IMR-90 (cell line): ENCODE measurements at regions not wholly inside any gene's neighbourhood (a gene's known extent, or its start where the extent isn't known, plus 50 kb on each side); places are given as distances from the start of the nearest gene placed in this dataset.

Source experiments
- ATAC-seq: fragments of 200-7000 bp; cut with Tn5 transposase; 2 replicates; pipeline ENCODE4 v1.9.1; 2020; ENCODE audit warnings: low read depth, mild to moderate bottlenecking, moderate library complexity
- BruUV-seq: library from RNA; stranded (reverse); fragments of 400-500 nt; replicated peaks from 2 replicates; lab custom pipeline; 2021; lab: Mats Ljungman, UMichigan
- CTCF ChIA-PET: fragments of 300-600 bp; formaldehyde crosslinking; extraction: SDS; loops from one replicate; lab custom pipeline; 2021; ENCODE audit warnings: antibody characterized with exemption; lab: Yijun Ruan, JAX
- POLR2A ChIA-PET: fragments of 300-600 bp; sonication (Branson Sonifier 250); formaldehyde crosslinking; loops from one replicate; lab custom pipeline; 2022; ENCODE audit warnings: antibody characterized with exemption; ENCODE audit not compliant: unreplicated experiment; lab: Charles Lee
- DNase-seq: peaks from one replicate; pipeline ENCODE4 v3.0.0; 2013
- H2AFZ ChIP-seq: replicated peaks from 2 replicates; pipeline ENCODE3; 2013; ENCODE audit warnings: low read length, mild to moderate bottlenecking; ENCODE audit not compliant: poor library complexity
- H2AK5ac ChIP-seq: 2 replicates; pipeline ENCODE4 v1.6.1; 2013; ENCODE audit warnings: low read depth, low read length, inconsistent platforms
- H2AK9ac ChIP-seq: replicated peaks from 2 replicates; pipeline ENCODE3; 2013; ENCODE audit warnings: mild to moderate bottlenecking, low read depth, low read length, moderate library complexity; ENCODE audit not compliant: poor library complexity
- H2BK120ac ChIP-seq: 2 replicates; pipeline ENCODE4 v1.6.1; 2013; ENCODE audit warnings: low read depth, low read length, inconsistent platforms
- H2BK15ac ChIP-seq: 3 replicates; pipeline ENCODE4 v1.6.1; 2013; ENCODE audit warnings: low read depth, low read length, inconsistent platforms
- H2BK20ac ChIP-seq: 2 replicates; pipeline ENCODE4 v1.6.1; 2013; ENCODE audit warnings: low read depth, mild to moderate bottlenecking, inconsistent platforms, low read length, moderate library complexity
- H2BK5ac ChIP-seq: 2 replicates; pipeline ENCODE4 v1.6.1; 2013; ENCODE audit warnings: mild to moderate bottlenecking, low read depth, low read length, inconsistent platforms; ENCODE audit not compliant: poor library complexity, severe bottlenecking
- H3K14ac ChIP-seq: replicated peaks from 2 replicates; pipeline ENCODE4 v1.6.1; 2013; ENCODE audit warnings: low read depth, low read length, inconsistent platforms
- H3K18ac ChIP-seq: 2 replicates; pipeline ENCODE4 v1.6.1; 2013; ENCODE audit warnings: low read depth, low read length, control low read depth
- H3K23ac ChIP-seq: 2 replicates; pipeline ENCODE4 v1.6.1; 2013; ENCODE audit warnings: low read depth, low read length, inconsistent platforms
- H3K27ac ChIP-seq: 2 replicates; pipeline ENCODE4 v1.5.1; 2013; ENCODE audit warnings: mild to moderate bottlenecking, control low read depth, low read length; ENCODE audit not compliant: insufficient read depth
- H3K27me3 ChIP-seq: 2 replicates; pipeline ENCODE4 v1.6.1; 2013; ENCODE audit warnings: low read length; ENCODE audit not compliant: control insufficient read depth, insufficient read depth
- H3K36me3 ChIP-seq: 2 replicates; pipeline ENCODE4 v1.6.1; 2013; ENCODE audit warnings: low read length, mixed read lengths; ENCODE audit not compliant: control insufficient read depth, insufficient read depth
- H3K4ac ChIP-seq: 2 replicates; pipeline ENCODE4 v1.6.1; 2013; ENCODE audit warnings: low read depth, low read length, inconsistent platforms
- H3K4me1 ChIP-seq: 2 replicates; pipeline ENCODE4 v1.6.1; 2013; ENCODE audit warnings: low read length, mixed read lengths; ENCODE audit not compliant: control insufficient read depth, insufficient read depth
- H3K4me2 ChIP-seq: 2 replicates; pipeline ENCODE4 v1.6.1; 2013; ENCODE audit warnings: low read depth, mild to moderate bottlenecking, control low read depth, low read length, moderate library complexity
- H3K4me3 ChIP-seq: 2 replicates; pipeline ENCODE4 v1.5.1; 2013; ENCODE audit warnings: low read depth, mild to moderate bottlenecking, control low read depth, low read length, moderate library complexity; ENCODE audit not compliant: insufficient read depth
- H3K56ac ChIP-seq: 2 replicates; pipeline ENCODE4 v1.6.1; 2013; ENCODE audit warnings: low read length, inconsistent platforms; ENCODE audit not compliant: insufficient read depth; ENCODE audit errors: extremely low read depth
- H3K79me1 ChIP-seq, 2 experiments: 2 replicates each; pipeline ENCODE4 v1.6.1; 2013; ENCODE audit warnings: low read length in 2 of 2, inconsistent platforms in 1 of 2, low read depth in 1 of 2
- H3K9ac ChIP-seq: 2 replicates; pipeline ENCODE4 v1.6.1; 2013; ENCODE audit warnings: low read depth, low read length, control low read depth
- H3K9me1 ChIP-seq: 2 replicates; pipeline ENCODE4 v1.6.1; 2013; ENCODE audit warnings: low read length, inconsistent platforms; ENCODE audit not compliant: insufficient read depth
- H3K9me3 ChIP-seq: 2 replicates; pipeline ENCODE4 v1.6.1; 2013; ENCODE audit warnings: low read length; ENCODE audit not compliant: control insufficient read depth, insufficient read depth
- H4K20me1 ChIP-seq: 2 replicates; pipeline ENCODE4 v1.6.1; 2013; ENCODE audit warnings: low read length, inconsistent platforms; ENCODE audit not compliant: insufficient read depth
- H4K5ac ChIP-seq: 2 replicates; pipeline ENCODE4 v1.6.1; 2013; ENCODE audit warnings: mild to moderate bottlenecking, low read depth, low read length, control low read depth
- H4K8ac ChIP-seq, 2 experiments: 2 replicates each; pipeline ENCODE4 v1.6.1; 2013; ENCODE audit warnings: low read depth in 2 of 2, low read length in 2 of 2, control low read depth in 1 of 2, inconsistent platforms in 1 of 2
- H4K91ac ChIP-seq: 2 replicates; pipeline ENCODE4 v1.6.1; 2013; ENCODE audit warnings: low read depth, low read length, inconsistent platforms; ENCODE audit not compliant: insufficient read depth
- CEBPB ChIP-seq: IDR thresholded peaks from 2 replicates; pipeline ENCODE4 v1.6.1; 2012; ENCODE audit warnings: low read depth, low read length, improper control_type of control experiment
- CHD1 ChIP-seq: IDR thresholded peaks from 2 replicates; pipeline ENCODE4 v1.6.1; 2012; ENCODE audit warnings: low read depth, low read length, improper control_type of control experiment
- MAFK ChIP-seq: IDR thresholded peaks from 2 replicates; pipeline ENCODE4 v1.6.1; 2012; ENCODE audit warnings: low read depth, low read length, improper control_type of control experiment
- MXI1 ChIP-seq: IDR thresholded peaks from 2 replicates; pipeline ENCODE4 v1.6.1; 2012; ENCODE audit warnings: low read depth, mild to moderate bottlenecking, low read length, moderate library complexity, borderline replicate concordance
- NFE2L2 ChIP-seq: fragments of 150-350 bp; IDR thresholded peaks from 2 replicates; pipeline ENCODE4 v1.6.1; 2016; ENCODE audit warnings: low read depth, mild to moderate bottlenecking, low read length
- POLR2A ChIP-seq: IDR thresholded peaks from 2 replicates; pipeline ENCODE4 v1.6.1; 2012; ENCODE audit warnings: mild to moderate bottlenecking, low read depth, low read length
- RAD21 ChIP-seq: IDR thresholded peaks from 2 replicates; pipeline ENCODE4 v1.6.1; 2012; ENCODE audit warnings: low read length, improper control_type of control experiment
- RCOR1 ChIP-seq: IDR thresholded peaks from 2 replicates; pipeline ENCODE4 v1.6.1; 2012; ENCODE audit warnings: mild to moderate bottlenecking, low read length, improper control_type of control experiment; ENCODE audit not compliant: insufficient replicate concordance
- RFX5 ChIP-seq: IDR thresholded peaks from 2 replicates; pipeline ENCODE4 v1.8.0; 2012; ENCODE audit warnings: low read depth, mild to moderate bottlenecking, low read length, moderate library complexity
- SMC3 ChIP-seq: fragments of 150-350 bp; IDR thresholded peaks from 2 replicates; pipeline ENCODE4 v1.6.1; 2016; ENCODE audit warnings: low read depth, mild to moderate bottlenecking, antibody characterized with exemption, low read length, moderate library complexity
- WGBS, 2 experiments: methylation state at CpG; one replicate each; pipeline versions ENCODE4 v1.1.5 to v1.1.7; 2013; ENCODE audit warnings: missing lambda C conversion rate in 2 of 2; ENCODE audit not compliant: insufficient read length in 1 of 2; ENCODE audit errors: extremely low coverage in 2 of 2; 5-methylcytosine and 5-hydroxymethylcytosine counted together
- dilution Hi-C: fragments of 300-500 bp; cut with HindIII; formaldehyde crosslinking; loops from one replicate; pipeline ENCODE4 v1.14.3; 2018; ENCODE audit warnings: low sequenced_read_pairs; ENCODE audit not compliant: unreplicated experiment
- in situ Hi-C: fragments of 300-500 bp; cut with MboI; formaldehyde crosslinking; loops from 3 replicates; pipeline ENCODE4 v1.14.3; 2019; ENCODE audit warnings: low sequenced_read_pairs, inconsistent platforms, mixed read lengths
- intact Hi-C: fragments of 100-400 bp; cut with micrococcal nuclease; formaldehyde crosslinking; loops from 2 replicates; pipeline ENCODE4 v1.10.0; 2022
- TF ChIP-seq, protein P1 (sequence below): fragments of 150-350 bp; IDR thresholded peaks from 2 replicates; pipeline ENCODE4 v1.6.1; 2016; ENCODE audit warnings: low read depth, mild to moderate bottlenecking, low read length, moderate library complexity, borderline replicate concordance
- TF ChIP-seq, protein P2 (sequence below): fragments of 150-350 bp; IDR thresholded peaks from 2 replicates; pipeline ENCODE4 v1.6.1; 2017; ENCODE audit warnings: mild to moderate bottlenecking, antibody characterized with exemption, low read length, low read depth

DNA sequence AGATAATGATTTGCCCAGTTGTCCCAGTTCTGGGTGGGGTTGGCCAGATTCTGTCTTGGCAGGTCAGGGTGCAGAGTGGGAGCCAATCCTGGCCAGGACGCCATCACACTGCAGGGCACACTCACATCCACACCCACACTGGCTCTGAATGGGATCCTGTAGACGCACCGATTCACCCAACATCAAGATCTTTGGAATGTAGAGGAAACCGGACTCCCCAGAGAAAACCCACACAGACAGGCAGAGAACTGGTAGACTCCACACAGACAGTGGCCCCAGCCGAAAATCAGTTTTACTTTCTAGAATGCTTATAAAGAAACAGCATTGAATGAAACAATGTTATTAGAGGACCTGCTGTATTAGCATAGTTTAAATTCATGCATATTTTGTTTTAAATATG lies 343.1 kb upstream of the DAB2 start:
- Histone ChIP-seq H3K9me3 (no peaks in the 10 kb centered on the region), H3K79me1 (no peaks in the 10 kb centered on the region), H3K9ac (no peak overlapping the region), H3K14ac (no peak overlapping the region), H4K20me1 (no peaks in the 10 kb centered on the region), H2AFZ (peak overlapping the region; percentile 49), H4K91ac (no peak overlapping the region), H2AK9ac (no peak overlapping the region), H3K4me1 (peaks cover 3% of the 10 kb centered on the region), H3K27me3 (no peaks in the 10 kb centered on the region), H3K4ac (no peak overlapping the region), H3K9me1 (no peaks in the 10 kb centered on the region), H2AK5ac (no peak overlapping the region), H2BK5ac (no peak overlapping the region), H3K36me3 (no peaks in the 10 kb centered on the region), H4K5ac (no peak overlapping the region), H3K27ac (no peak overlapping the region), H2BK120ac (peak overlapping the region; percentile 13; the same call in 1 of the 2 replicates), H2BK20ac (peak overlapping the region; percentile 67), H3K18ac (0 out of 2 replicates have a peak overlapping the region, but pooled peaks have one; percentile 22), H3K56ac (no peak overlapping the region), H3K23ac (no peak overlapping the region), H3K4me3 (no peak overlapping the region), H3K4me2 (no peak overlapping the region), H2BK15ac (peak overlapping the region; percentile 44; the same call in 1 of the 3 replicates), H4K8ac (no peak overlapping the region)
- no peak for DNase-seq
- intact Hi-C loops (no loop called here), in situ Hi-C loops (loop anchor here (25.0 kb wide), 1 partner anchor 381 kb away; no protein-coding TSS in a partner anchor), dilution Hi-C loops (no loop called here)
- no CpG with 5 or more reads among the region's 5 CpGs for WGBS, 2 experiments
- CTCF ChIA-PET: no interaction called here
- POLR2A ChIA-PET: no interaction called here
- no peak for ATAC-seq
- BruUV-seq: no TSS peak
- TF ChIP-seq POLR2A: no peak
- TF ChIP-seq RCOR1: no peak
- no peak for TF ChIP-seq RFX5
- TF ChIP-seq, protein P1, sequence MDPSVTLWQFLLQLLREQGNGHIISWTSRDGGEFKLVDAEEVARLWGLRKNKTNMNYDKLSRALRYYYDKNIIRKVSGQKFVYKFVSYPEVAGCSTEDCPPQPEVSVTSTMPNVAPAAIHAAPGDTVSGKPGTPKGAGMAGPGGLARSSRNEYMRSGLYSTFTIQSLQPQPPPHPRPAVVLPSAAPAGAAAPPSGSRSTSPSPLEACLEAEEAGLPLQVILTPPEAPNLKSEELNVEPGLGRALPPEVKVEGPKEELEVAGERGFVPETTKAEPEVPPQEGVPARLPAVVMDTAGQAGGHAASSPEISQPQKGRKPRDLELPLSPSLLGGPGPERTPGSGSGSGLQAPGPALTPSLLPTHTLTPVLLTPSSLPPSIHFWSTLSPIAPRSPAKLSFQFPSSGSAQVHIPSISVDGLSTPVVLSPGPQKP: no peak
- no peak for TF ChIP-seq RAD21
- TF ChIP-seq MXI1: no peak
- TF ChIP-seq NFE2L2: no peak
- no peak for TF ChIP-seq CHD1
- TF ChIP-seq CEBPB: no peak
- TF ChIP-seq, protein P2, sequence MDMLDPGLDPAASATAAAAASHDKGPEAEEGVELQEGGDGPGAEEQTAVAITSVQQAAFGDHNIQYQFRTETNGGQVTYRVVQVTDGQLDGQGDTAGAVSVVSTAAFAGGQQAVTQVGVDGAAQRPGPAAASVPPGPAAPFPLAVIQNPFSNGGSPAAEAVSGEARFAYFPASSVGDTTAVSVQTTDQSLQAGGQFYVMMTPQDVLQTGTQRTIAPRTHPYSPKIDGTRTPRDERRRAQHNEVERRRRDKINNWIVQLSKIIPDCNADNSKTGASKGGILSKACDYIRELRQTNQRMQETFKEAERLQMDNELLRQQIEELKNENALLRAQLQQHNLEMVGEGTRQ: no peak
- TF ChIP-seq SMC3: no peak
- no peak for TF ChIP-seq MAFK
